Ascending aorta (tissue), 2 donors: ENCODE measurements at regions not wholly inside any gene's neighbourhood (a gene's known extent, or its start where the extent isn't known, plus 50 kb on each side); places are given as distances from the start of the nearest gene placed in this dataset.

Source experiments
- DNase-seq, 2 donors: peaks; one replicate each; pipeline ENCODE4 v3.0.0-alpha.2; 2019; ENCODE audit warnings: low spot score in 2 of 2
- H3K27ac ChIP-seq, 2 donors: fragments of 200-600 bp; sonication (generic); one replicate each; pipeline ENCODE4 v1.5.1; 2016 to 2017; ENCODE audit warnings: mild to moderate bottlenecking in 1 of 2
- H3K27me3 ChIP-seq: fragments of 200-600 bp; sonication (generic); one replicate; pipeline ENCODE4 v1.5.1; 2017
- H3K36me3 ChIP-seq, 2 donors: fragments of 200-600 bp; sonication (generic); one replicate each; pipeline ENCODE4 v1.5.1; 2016
- H3K4me1 ChIP-seq, 2 donors: fragments of 200-600 bp; sonication (generic); one replicate each; pipeline ENCODE4 v1.5.1; 2016 to 2017; ENCODE audit warnings: mild to moderate bottlenecking in 1 of 2
- H3K4me3 ChIP-seq, 2 donors: fragments of 200-600 bp; sonication (generic); one replicate each; pipeline ENCODE4 v1.5.1; 2016 to 2017; ENCODE audit warnings: mild to moderate bottlenecking in 1 of 2
- H3K9me3 ChIP-seq, 2 donors: fragments of 200-600 bp; sonication (generic); one replicate each; pipeline ENCODE4 v1.5.1; 2016
- intact Hi-C: fragments of 100-400 bp; cut with DNase I; formaldehyde crosslinking; loops from one replicate; pipeline ENCODE4 v1.15.1; 2023
- TF ChIP-seq, protein P1 (sequence below), 3 experiments: fragments of 200-600 bp in 2 of 3; fragments of 450-650 bp in 1 of 3; sonication (generic) in 2 of 3; IDR thresholded peaks; one replicate each; pipeline ENCODE4 v1.5.1; 2016 to 2019; ENCODE audit warnings: antibody characterized with exemption in 3 of 3, mild to moderate bottlenecking in 1 of 3, moderate library complexity in 1 of 3

DNA sequence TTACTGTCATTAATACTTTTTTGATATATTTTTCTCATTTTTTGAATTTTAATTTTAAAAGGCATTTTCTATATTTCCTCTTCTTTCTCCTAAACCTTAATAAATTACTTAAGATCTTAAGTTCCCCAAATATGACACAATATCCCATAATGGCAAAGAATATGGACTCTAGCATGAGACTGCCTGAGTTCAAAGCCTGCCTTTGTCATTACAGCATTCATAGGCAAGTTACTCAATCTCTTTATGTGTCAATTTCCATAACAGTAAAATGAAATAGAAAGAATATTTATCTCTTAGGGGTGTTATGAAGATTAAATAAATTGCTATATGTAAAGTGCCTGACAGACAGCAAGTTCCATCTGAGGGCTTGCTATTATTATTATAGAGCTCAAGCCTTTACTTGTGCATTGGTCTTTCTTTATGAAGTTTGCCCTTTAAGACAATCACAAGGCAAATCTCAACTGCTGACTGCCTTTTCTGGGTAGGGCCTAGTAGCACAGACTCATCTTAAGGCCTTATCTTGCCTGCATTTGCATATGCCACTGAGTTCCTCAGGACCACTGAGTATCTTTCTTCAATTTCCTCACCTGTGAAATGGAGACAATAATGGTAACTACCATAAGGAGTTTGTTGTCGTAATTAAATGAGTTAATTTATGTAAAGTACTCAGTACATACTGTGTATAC lies 231.0 kb downstream of the NRIP1 start:
- TF ChIP-seq, protein P1, sequence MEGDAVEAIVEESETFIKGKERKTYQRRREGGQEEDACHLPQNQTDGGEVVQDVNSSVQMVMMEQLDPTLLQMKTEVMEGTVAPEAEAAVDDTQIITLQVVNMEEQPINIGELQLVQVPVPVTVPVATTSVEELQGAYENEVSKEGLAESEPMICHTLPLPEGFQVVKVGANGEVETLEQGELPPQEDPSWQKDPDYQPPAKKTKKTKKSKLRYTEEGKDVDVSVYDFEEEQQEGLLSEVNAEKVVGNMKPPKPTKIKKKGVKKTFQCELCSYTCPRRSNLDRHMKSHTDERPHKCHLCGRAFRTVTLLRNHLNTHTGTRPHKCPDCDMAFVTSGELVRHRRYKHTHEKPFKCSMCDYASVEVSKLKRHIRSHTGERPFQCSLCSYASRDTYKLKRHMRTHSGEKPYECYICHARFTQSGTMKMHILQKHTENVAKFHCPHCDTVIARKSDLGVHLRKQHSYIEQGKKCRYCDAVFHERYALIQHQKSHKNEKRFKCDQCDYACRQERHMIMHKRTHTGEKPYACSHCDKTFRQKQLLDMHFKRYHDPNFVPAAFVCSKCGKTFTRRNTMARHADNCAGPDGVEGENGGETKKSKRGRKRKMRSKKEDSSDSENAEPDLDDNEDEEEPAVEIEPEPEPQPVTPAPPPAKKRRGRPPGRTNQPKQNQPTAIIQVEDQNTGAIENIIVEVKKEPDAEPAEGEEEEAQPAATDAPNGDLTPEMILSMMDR (IDR thresholded peaks at IDR 0.05) = no peak
- H3K4me1 ChIP-seq = no peaks in the 10 kb centered on the region
- H3K27ac ChIP-seq = no peak overlapping the region
- H3K4me3 ChIP-seq = no peak overlapping the region
- DNase-seq = no peak
- no peaks in the 10 kb centered on the region for H3K27me3 ChIP-seq
- H3K36me3 ChIP-seq = no peaks in the 10 kb centered on the region
- no peaks in the 10 kb centered on the region for H3K9me3 ChIP-seq
- intact Hi-C loops = no loop called here

DNA sequence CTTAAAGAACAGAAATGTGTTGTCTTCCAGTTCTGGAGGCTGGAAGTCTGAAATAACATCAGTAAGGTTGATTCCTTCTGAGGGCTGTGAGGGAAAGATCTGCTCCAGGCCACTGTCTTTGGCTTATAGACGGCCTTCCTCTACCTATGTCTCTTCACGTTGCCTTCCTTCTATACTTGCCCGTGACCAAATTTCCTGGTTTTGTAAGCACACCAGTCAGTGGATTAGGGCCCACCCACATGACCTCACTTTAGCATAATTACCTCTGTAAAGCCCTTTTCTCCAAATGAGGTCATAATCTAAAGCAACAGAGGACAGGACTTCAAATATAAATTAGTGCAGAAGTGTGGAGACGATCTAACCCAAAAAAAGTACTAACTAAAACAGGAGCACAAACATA lies 231.6 kb downstream of the NRIP1 start:
- no peak overlapping the region for H3K27ac ChIP-seq
- H3K36me3 ChIP-seq = no peaks in the 10 kb centered on the region
- H3K4me1 ChIP-seq = no peaks in the 10 kb centered on the region
- no peak for DNase-seq
- intact Hi-C loops = no loop called here
- H3K27me3 ChIP-seq = no peaks in the 10 kb centered on the region
- no peak overlapping the region for H3K4me3 ChIP-seq
- no peaks in the 10 kb centered on the region for H3K9me3 ChIP-seq
- TF ChIP-seq, protein P1 (IDR thresholded peaks at IDR 0.05) = no peak

DNA sequence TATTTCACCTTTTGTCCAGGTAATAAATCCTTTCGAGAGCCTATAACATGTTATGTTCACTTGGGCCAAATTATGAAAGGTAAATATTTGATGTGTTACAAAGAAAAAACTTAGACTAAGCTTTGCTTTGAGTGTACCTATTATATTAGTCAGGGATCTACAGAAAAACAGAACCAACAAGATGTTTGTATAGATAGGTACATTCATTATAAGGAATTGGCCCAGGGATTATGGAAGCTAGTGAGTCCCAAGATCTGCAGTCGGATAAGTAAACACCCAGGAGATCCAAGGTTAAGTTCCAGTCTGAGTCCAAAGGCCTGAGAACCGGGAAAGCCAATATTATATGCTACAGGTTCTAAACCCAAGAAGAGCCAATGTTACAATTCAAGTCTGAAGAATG lies 234.5 kb downstream of the NRIP1 start:
- Histone ChIP-seq H3K36me3 (no peaks in the 10 kb centered on the region), H3K27ac (no peak overlapping the region), H3K4me1 (no peaks in the 10 kb centered on the region), H3K4me3 (no peak overlapping the region), H3K27me3 (no peaks in the 10 kb centered on the region), H3K9me3 (no peaks in the 10 kb centered on the region)
- intact Hi-C loops = no loop called here
- TF ChIP-seq, protein P1 (IDR thresholded peaks at IDR 0.05) = no peak
- DNase-seq = no peak

DNA sequence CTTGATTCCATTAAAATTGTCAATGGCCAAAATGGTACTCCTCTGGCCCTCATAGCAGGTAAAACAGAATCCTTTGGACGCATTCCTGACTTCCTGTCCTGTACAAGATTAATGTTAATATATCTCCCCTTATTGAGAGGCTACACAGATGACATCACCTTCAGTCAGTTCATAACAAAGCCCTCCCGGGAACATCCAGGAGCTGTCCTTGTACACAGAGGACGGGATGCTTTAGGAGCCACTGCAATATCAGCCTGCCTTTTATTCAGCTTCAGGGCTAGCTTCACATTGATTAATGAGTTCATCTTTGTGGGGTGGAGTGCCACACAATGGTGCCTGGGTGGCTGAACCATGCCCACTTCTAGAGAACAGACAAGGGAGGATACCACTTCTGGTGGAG lies 235.1 kb downstream of the NRIP1 start:
- no peak for DNase-seq
- no peak overlapping the region for H3K4me3 ChIP-seq
- no peaks in the 10 kb centered on the region for H3K36me3 ChIP-seq
- no peaks in the 10 kb centered on the region for H3K9me3 ChIP-seq
- H3K27me3 ChIP-seq = no peaks in the 10 kb centered on the region
- TF ChIP-seq, protein P1 (IDR thresholded peaks at IDR 0.05) = no peak
- no peaks in the 10 kb centered on the region for H3K4me1 ChIP-seq
- no peak overlapping the region for H3K27ac ChIP-seq
- intact Hi-C loops = no loop called here

DNA sequence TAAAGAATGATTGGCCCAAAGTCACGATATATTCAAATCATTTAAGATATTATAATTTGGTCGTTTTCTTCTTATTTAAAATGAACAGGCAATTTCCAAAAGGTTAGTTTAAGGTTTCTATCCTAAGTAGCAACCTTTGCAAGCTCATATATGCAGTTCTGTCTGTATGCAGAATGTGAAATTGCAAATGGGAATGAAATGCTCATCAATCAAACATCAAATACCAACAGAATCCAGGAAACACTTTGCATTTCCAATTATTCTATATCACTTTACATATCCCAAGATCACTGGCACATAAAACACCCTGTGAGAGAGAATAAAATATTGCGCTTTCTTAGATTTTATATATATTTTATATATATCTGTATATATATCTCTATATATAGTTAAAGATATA lies 237.3 kb downstream of the NRIP1 start:
- intact Hi-C loops = no loop called here
- TF ChIP-seq, protein P1 (IDR thresholded peaks at IDR 0.05) = no peak
- H3K36me3 ChIP-seq = no peaks in the 10 kb centered on the region
- H3K4me1 ChIP-seq = no peaks in the 10 kb centered on the region
- no peaks in the 10 kb centered on the region for H3K27me3 ChIP-seq
- DNase-seq = no peak
- no peak overlapping the region for H3K27ac ChIP-seq
- H3K4me3 ChIP-seq = no peak overlapping the region
- no peaks in the 10 kb centered on the region for H3K9me3 ChIP-seq

DNA sequence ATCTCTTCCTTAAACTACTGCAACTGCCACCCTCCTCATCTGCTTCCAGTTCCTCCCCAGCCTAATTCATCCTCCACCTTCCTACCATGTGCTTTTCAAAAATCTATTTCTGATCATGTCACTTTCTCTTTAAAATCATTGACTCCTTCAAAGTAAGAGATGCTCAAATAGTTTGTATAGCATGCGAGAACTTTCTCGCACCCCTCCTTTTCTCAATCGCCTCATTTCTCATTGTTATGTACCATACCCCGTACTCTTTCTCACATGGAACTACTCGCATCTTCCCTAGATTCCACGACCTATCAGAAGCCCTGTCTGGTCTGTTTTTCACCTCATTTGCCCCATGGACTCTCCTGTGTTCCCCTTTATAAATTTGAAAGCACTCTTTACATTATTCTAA lies 238.2 kb downstream of the NRIP1 start:
- Histone ChIP-seq H3K4me3 (no peak overlapping the region), H3K36me3 (no peaks in the 10 kb centered on the region), H3K27me3 (no peaks in the 10 kb centered on the region), H3K27ac (no peak overlapping the region), H3K4me1 (no peaks in the 10 kb centered on the region), H3K9me3 (no peaks in the 10 kb centered on the region)
- TF ChIP-seq, protein P1 (IDR thresholded peaks at IDR 0.05) = no peak
- DNase-seq = no peak
- intact Hi-C loops = no loop called here
